ENCODE measurements at regions not wholly inside any gene's neighbourhood (a gene's known extent, or its start where the extent isn't known, plus 50 kb on each side); places are given as distances from the start of the nearest gene placed in this dataset.

- Histone ChIP-seq H3K4me3 (no peak overlapping the region), H3K27ac (no peak overlapping the region), H3K4me1 (no peaks in the 10 kb centered on the region), H3K9me3 (no peaks in the 10 kb centered on the region), H3K36me3 (no peaks in the 10 kb centered on the region), H3K27me3 (peaks cover 5% of the 10 kb centered on the region)
- TF ChIP-seq, protein P1, sequence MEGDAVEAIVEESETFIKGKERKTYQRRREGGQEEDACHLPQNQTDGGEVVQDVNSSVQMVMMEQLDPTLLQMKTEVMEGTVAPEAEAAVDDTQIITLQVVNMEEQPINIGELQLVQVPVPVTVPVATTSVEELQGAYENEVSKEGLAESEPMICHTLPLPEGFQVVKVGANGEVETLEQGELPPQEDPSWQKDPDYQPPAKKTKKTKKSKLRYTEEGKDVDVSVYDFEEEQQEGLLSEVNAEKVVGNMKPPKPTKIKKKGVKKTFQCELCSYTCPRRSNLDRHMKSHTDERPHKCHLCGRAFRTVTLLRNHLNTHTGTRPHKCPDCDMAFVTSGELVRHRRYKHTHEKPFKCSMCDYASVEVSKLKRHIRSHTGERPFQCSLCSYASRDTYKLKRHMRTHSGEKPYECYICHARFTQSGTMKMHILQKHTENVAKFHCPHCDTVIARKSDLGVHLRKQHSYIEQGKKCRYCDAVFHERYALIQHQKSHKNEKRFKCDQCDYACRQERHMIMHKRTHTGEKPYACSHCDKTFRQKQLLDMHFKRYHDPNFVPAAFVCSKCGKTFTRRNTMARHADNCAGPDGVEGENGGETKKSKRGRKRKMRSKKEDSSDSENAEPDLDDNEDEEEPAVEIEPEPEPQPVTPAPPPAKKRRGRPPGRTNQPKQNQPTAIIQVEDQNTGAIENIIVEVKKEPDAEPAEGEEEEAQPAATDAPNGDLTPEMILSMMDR (IDR thresholded peaks at IDR 0.05) = peak; percentile 52 to 80 (median 72)
- no peak for TF ChIP-seq POLR2AphosphoS5 (IDR thresholded peaks at IDR 0.05)
- TF ChIP-seq POLR2A (IDR thresholded peaks at IDR 0.05) = no peak
- no peak for TF ChIP-seq EP300 (IDR thresholded peaks at IDR 0.05)
- WGBS, 2 donors (ENCODE audit: low coverage in 1 of 2) = 50 to 52% methylated on average over 8 to 9 of the region's 11 CpGs
- peak; percentile 69 for ATAC-seq
Observed at GRCh38 chr12:13661005-13661887, 320.2 kb downstream of the GRIN2B start.

GRCh38 chr12:13654456-13654855 lies 326.9 kb downstream of the GRIN2B start:
- Histone ChIP-seq H3K27ac (no peak overlapping the region), H3K4me1 (no peaks in the 10 kb centered on the region), H3K27me3 (peaks cover 5% of the 10 kb centered on the region), H3K9me3 (no peaks in the 10 kb centered on the region), H3K4me3 (no peak overlapping the region), H3K36me3 (no peaks in the 10 kb centered on the region)
- 67 to 71% methylated on average over 1 of the region's 1 CpG for WGBS, 2 donors (ENCODE audit: low coverage in 1 of 2)
- TF ChIP-seq, protein P1 (IDR thresholded peaks at IDR 0.05) = no peak
- TF ChIP-seq POLR2A (IDR thresholded peaks at IDR 0.05) (no peak), POLR2AphosphoS5 (IDR thresholded peaks at IDR 0.05) (no peak), EP300 (IDR thresholded peaks at IDR 0.05) (no peak)
- no peak for ATAC-seq

GRCh38 chr12:13652105-13652504 lies 329.3 kb downstream of the GRIN2B start:
- H3K27ac ChIP-seq = no peak overlapping the region
- ATAC-seq = no peak
- TF ChIP-seq, protein P1 (IDR thresholded peaks at IDR 0.05) = no peak
- TF ChIP-seq POLR2AphosphoS5 (IDR thresholded peaks at IDR 0.05) = no peak
- no peak for TF ChIP-seq EP300 (IDR thresholded peaks at IDR 0.05)
- no peak for TF ChIP-seq POLR2A (IDR thresholded peaks at IDR 0.05)
- H3K36me3 ChIP-seq = no peaks in the 10 kb centered on the region
- H3K27me3 ChIP-seq = peaks cover 4% of the 10 kb centered on the region
- H3K4me3 ChIP-seq = no peak overlapping the region
- WGBS, 2 donors (ENCODE audit: low coverage in 1 of 2) = 100% methylated on average over 1 of the region's 1 CpG; no CpG with 5 or more reads in 1 of the 2 donors
- H3K9me3 ChIP-seq = no peaks in the 10 kb centered on the region
- H3K4me1 ChIP-seq = no peaks in the 10 kb centered on the region

- H3K4me1 ChIP-seq = no peaks in the 10 kb centered on the region
- no peaks in the 10 kb centered on the region for H3K36me3 ChIP-seq
- no peaks in the 10 kb centered on the region for H3K9me3 ChIP-seq
- TF ChIP-seq POLR2AphosphoS5 (IDR thresholded peaks at IDR 0.05) (no peak), POLR2A (IDR thresholded peaks at IDR 0.05) (no peak), EP300 (IDR thresholded peaks at IDR 0.05) (no peak)
- TF ChIP-seq, protein P1 (IDR thresholded peaks at IDR 0.05) = no peak
- H3K27me3 ChIP-seq = no peaks in the 10 kb centered on the region
- 52 to 78% methylated on average over 2 of the region's 2 CpGs for WGBS, 2 donors (ENCODE audit: low coverage in 1 of 2)
- H3K4me3 ChIP-seq = no peak overlapping the region
- H3K27ac ChIP-seq = no peak overlapping the region
- no peak for ATAC-seq
Observed at GRCh38 chr12:13635709-13636108, 345.7 kb downstream of the GRIN2B start.

DNA sequence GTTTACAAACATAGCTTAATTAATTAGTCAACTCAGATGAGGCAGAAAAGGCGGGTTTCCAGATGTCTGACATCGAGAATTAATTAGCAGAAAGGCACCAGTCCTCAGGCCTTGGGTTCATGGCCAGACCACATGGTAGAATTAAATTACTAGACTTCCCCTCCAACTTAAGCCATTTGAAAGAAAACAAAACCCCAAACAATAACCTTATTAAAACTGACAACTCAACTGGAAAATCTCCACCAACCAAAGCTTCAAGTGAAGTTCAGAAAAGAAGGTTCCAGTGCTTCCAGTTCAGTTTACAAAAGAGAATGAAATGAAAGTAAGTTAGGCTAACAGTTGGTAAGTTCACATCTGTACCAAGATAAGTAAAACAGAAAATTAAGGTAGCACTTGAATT lies 349.5 kb downstream of the GRIN2B start:
- Histone ChIP-seq H3K4me1 (no peaks in the 10 kb centered on the region), H3K27ac (no peak overlapping the region), H3K4me3 (no peak overlapping the region), H3K36me3 (no peaks in the 10 kb centered on the region), H3K27me3 (no peaks in the 10 kb centered on the region), H3K9me3 (no peaks in the 10 kb centered on the region)
- TF ChIP-seq, protein P1 (IDR thresholded peaks at IDR 0.05) = no peak
- TF ChIP-seq POLR2AphosphoS5 (IDR thresholded peaks at IDR 0.05) = no peak
- TF ChIP-seq EP300 (IDR thresholded peaks at IDR 0.05) = no peak
- no peak for TF ChIP-seq POLR2A (IDR thresholded peaks at IDR 0.05)
- WGBS, 2 donors (ENCODE audit: low coverage in 1 of 2) = 70 to 79% methylated on average over 2 of the region's 2 CpGs
- ATAC-seq = no peak
